GM23338 (cell line): ENCODE measurements at regions not wholly inside any gene's neighbourhood (a gene's known extent, or its start where the extent isn't known, plus 50 kb on each side); places are given as distances from the start of the nearest gene placed in this dataset.

Experiments
- CTCF ChIP-seq, 2 experiments: fragments of 200-600 bp in 1 of 2; sonication (generic) in 1 of 2; conservative IDR thresholded peaks; 2 replicates each; pipeline versions ENCODE4 v1.5.1 to v1.6.1; 2016 to 2017; ENCODE audit warnings: antibody characterized with exemption in 2 of 2, low read depth in 2 of 2, mild to moderate bottlenecking in 2 of 2, moderate library complexity in 1 of 2
- EZH2 ChIP-seq: fragments of 200-600 bp; sonication (generic); IDR thresholded peaks from one replicate; pipeline ENCODE4 v1.8.0; 2017; ENCODE audit warnings: antibody characterized with exemption, mild to moderate bottlenecking, low read depth; ENCODE audit not compliant: unreplicated experiment
- JUNB ChIP-seq: IDR thresholded peaks from one replicate; pipeline ENCODE4 v1.6.1; 2016; ENCODE audit warnings: antibody characterized with exemption; ENCODE audit not compliant: unreplicated experiment
- POLR2AphosphoS5 ChIP-seq: IDR thresholded peaks from 2 replicates; pipeline ENCODE4 v1.6.1; 2016; ENCODE audit warnings: antibody characterized with exemption, low read depth
- STAT1 ChIP-seq: IDR thresholded peaks from one replicate; pipeline ENCODE4 v1.6.1; 2016; ENCODE audit warnings: antibody characterized with exemption; ENCODE audit not compliant: unreplicated experiment
- ZNF114 ChIP-seq: fragments of 250-450 bp; sonication (Bioruptor Pico); IDR thresholded peaks from 2 replicates; pipeline ENCODE4 v1.5.0; 2020; ENCODE audit warnings: mild to moderate bottlenecking, moderate library complexity

- no peak for TF ChIP-seq JUNB
- no peak for TF ChIP-seq POLR2AphosphoS5
- TF ChIP-seq CTCF (conservative IDR thresholded peaks at IDR 0.05; ENCODE audit: low read depth in 2 of 2), result no peak
- no peak for TF ChIP-seq EZH2
- no peak for TF ChIP-seq ZNF114 (CRISPR knock-in tag)
- TF ChIP-seq STAT1, result no peak
Observed at GRCh38 chr2:167817422-167817821, 430.0 kb downstream of the STK39 start.
